ENCODE measurements at regions not wholly inside any gene's neighbourhood (a gene's known extent, or its start where the extent isn't known, plus 50 kb on each side); places are given as distances from the start of the nearest gene placed in this dataset.

- no peak for FAIRE-seq
- no peak for DNase-seq (ENCODE audit: insufficient read length, low spot score)
- TF ChIP-seq, protein P1, sequence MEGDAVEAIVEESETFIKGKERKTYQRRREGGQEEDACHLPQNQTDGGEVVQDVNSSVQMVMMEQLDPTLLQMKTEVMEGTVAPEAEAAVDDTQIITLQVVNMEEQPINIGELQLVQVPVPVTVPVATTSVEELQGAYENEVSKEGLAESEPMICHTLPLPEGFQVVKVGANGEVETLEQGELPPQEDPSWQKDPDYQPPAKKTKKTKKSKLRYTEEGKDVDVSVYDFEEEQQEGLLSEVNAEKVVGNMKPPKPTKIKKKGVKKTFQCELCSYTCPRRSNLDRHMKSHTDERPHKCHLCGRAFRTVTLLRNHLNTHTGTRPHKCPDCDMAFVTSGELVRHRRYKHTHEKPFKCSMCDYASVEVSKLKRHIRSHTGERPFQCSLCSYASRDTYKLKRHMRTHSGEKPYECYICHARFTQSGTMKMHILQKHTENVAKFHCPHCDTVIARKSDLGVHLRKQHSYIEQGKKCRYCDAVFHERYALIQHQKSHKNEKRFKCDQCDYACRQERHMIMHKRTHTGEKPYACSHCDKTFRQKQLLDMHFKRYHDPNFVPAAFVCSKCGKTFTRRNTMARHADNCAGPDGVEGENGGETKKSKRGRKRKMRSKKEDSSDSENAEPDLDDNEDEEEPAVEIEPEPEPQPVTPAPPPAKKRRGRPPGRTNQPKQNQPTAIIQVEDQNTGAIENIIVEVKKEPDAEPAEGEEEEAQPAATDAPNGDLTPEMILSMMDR (IDR thresholded peaks at IDR 0.05; ENCODE audit: insufficient read depth, missing control alignments): no peak
Measured at GRCh38 chr10:78200686-78201085, 167.0 kb downstream of the RPS24 start.

DNA sequence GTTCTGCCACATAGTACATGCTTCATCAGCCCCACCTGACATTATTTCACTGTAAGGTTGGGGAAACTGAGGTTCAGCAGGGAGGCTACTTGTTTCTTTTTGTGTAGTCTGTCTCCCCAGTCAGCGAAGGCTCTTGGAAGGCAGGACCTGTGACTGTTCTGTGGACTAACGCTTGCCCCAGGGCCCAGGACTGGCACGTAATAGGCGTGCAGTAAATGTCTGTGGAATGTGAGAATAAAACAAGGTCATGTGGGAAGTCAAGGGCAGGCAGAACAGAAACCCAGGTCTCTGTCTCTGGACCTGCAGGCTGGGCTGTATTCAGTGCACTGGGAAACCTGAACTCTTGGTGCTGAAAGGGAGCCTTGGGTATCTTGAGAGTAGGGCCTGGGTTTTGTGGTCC, 168.7 kb downstream of the RPS24 start:
- TF ChIP-seq, protein P1 (IDR thresholded peaks at IDR 0.05; ENCODE audit: insufficient read depth, missing control alignments): no peak
- FAIRE-seq (no peak), DNase-seq (ENCODE audit: insufficient read length, low spot score) (no peak)

- TF ChIP-seq, protein P1 (IDR thresholded peaks at IDR 0.05; ENCODE audit: insufficient read depth, missing control alignments): no peak
- DNase-seq (ENCODE audit: insufficient read length, low spot score) (no peak), FAIRE-seq (no peak)
Measured at GRCh38 chr10:78203915-78204818, 170.5 kb downstream of the RPS24 start.

DNA sequence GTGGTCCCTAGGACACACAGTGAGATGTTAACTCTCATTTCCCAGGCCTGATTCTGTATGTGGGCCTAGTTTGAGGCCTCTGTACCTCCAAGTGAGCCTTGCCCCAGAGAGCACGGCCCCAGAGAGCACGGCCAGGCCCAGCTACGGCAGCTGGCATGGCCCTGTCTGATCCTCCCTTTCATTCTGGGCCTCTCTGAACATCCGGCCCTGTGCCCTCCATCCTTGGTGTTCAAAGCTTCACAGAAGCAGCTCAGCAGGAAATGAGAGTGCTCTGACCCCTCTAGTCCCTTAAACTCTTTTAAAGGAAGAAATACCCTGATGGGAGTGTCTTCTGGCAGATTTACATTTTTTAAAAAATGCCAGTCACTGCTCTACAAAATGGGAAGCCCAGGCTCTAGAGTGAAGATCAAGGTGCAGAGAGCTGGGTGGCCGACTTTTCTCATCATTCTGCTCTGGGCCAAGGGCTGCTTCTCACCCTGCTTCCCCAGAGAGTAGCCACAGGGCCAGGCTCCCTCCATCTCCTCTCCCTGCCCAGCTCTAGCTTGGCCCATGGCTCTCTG, 171.9 kb downstream of the RPS24 start:
- TF ChIP-seq, protein P1 (IDR thresholded peaks at IDR 0.05; ENCODE audit: insufficient read depth, missing control alignments): no peak
- DNase-seq (ENCODE audit: insufficient read length, low spot score): no peak
- no peak for FAIRE-seq

GRCh38 chr10:78207216-78207615, 173.6 kb downstream of the RPS24 start:
- DNase-seq (ENCODE audit: insufficient read length, low spot score): no peak
- TF ChIP-seq, protein P1 (IDR thresholded peaks at IDR 0.05; ENCODE audit: insufficient read depth, missing control alignments): no peak
- FAIRE-seq: no peak

GRCh38 chr10:78207776-78208175, 174.1 kb downstream of the RPS24 start:
- no peak for DNase-seq (ENCODE audit: insufficient read length, low spot score)
- TF ChIP-seq, protein P1 (IDR thresholded peaks at IDR 0.05; ENCODE audit: insufficient read depth, missing control alignments): no peak
- no peak for FAIRE-seq

GRCh38 chr10:78209970-78210369, 176.3 kb downstream of the RPS24 start:
- FAIRE-seq (no peak), DNase-seq (ENCODE audit: insufficient read length, low spot score) (no peak)
- TF ChIP-seq, protein P1 (IDR thresholded peaks at IDR 0.05; ENCODE audit: insufficient read depth, missing control alignments): no peak

Data from D721Med (cell line).